ENCODE measurements at regions not wholly inside any gene's neighbourhood (a gene's known extent, or its start where the extent isn't known, plus 50 kb on each side); places are given as distances from the start of the nearest gene placed in this dataset.

GRCh38 chr3:164221297-164221696 lies 857.0 kb downstream of the SI start:
- TF ChIP-seq CTCF (IDR thresholded peaks at IDR 0.05) (no peak), ZFX (IDR thresholded peaks at IDR 0.05; ENCODE audit: borderline replicate concordance) (no peak)
- H3K27ac ChIP-seq = no peak overlapping the region

- H3K27ac ChIP-seq = no peak overlapping the region
- TF ChIP-seq ZFX (IDR thresholded peaks at IDR 0.05; ENCODE audit: borderline replicate concordance) (no peak), CTCF (IDR thresholded peaks at IDR 0.05) (no peak; the same call in 1 of the 2 replicates)
These were observed 868.9 kb downstream of the SI start for GRCh38 chr3:164209363-164209762.

GRCh38 chr3:164208821-164209220 lies 869.5 kb downstream of the SI start:
- TF ChIP-seq ZFX (IDR thresholded peaks at IDR 0.05; ENCODE audit: borderline replicate concordance) = no peak
- no peak overlapping the region for H3K27ac ChIP-seq

GRCh38 chr3:164208048-164208447 lies 870.2 kb downstream of the SI start:
- H3K27ac ChIP-seq = no peak overlapping the region
- TF ChIP-seq CTCF (IDR thresholded peaks at IDR 0.05) (no peak), ZFX (IDR thresholded peaks at IDR 0.05; ENCODE audit: borderline replicate concordance) (no peak)

- H3K27ac ChIP-seq = no peak overlapping the region
- TF ChIP-seq ZFX (IDR thresholded peaks at IDR 0.05; ENCODE audit: borderline replicate concordance) (no peak), CTCF (IDR thresholded peaks at IDR 0.05) (no peak)
These were observed 878.1 kb downstream of the SI start for GRCh38 chr3:164200053-164200823.

- TF ChIP-seq ZFX (IDR thresholded peaks at IDR 0.05; ENCODE audit: borderline replicate concordance) (no peak), CTCF (IDR thresholded peaks at IDR 0.05) (no peak)
These were observed 881.8 kb downstream of the SI start for GRCh38 chr3:164196477-164196876.

GRCh38 chr3:164194842-164195241 lies 883.5 kb downstream of the SI start:
- TF ChIP-seq ZFX (IDR thresholded peaks at IDR 0.05; ENCODE audit: borderline replicate concordance) = no peak
- TF ChIP-seq CTCF (IDR thresholded peaks at IDR 0.05) = peak; percentile 25; the same call in 1 of the 2 replicates
- H3K27ac ChIP-seq = no peak overlapping the region

More at GRCh38 chr3:164196477-164196876, 881.8 kb downstream of the SI start:
- H3K27ac ChIP-seq = no peak overlapping the region
